Suprapubic skin (tissue), 3 donors: ENCODE measurements at regions not wholly inside any gene's neighbourhood (a gene's known extent, or its start where the extent isn't known, plus 50 kb on each side); places are given as distances from the start of the nearest gene placed in this dataset.

Source experiments
- CTCF ChIP-seq, 2 donors: fragments of 200-600 bp in 1 of 2; fragments of 450-650 bp in 1 of 2; sonication (generic) in 1 of 2; IDR thresholded peaks; one replicate each; pipeline ENCODE4 v1.5.1; 2016 to 2019; ENCODE audit warnings: antibody characterized with exemption in 2 of 2, mild to moderate bottlenecking in 1 of 2, moderate library complexity in 1 of 2
- POLR2AphosphoS5 ChIP-seq, 3 donors: sonication (generic); formaldehyde crosslinking; IDR thresholded peaks; one replicate each; pipeline ENCODE4 v1.6.1; 2017; ENCODE audit warnings: antibody characterized with exemption in 3 of 3

GRCh38 chr4:104905546-104905945 is 241.1 kb upstream of the TET2 start:
- TF ChIP-seq POLR2AphosphoS5 (IDR thresholded peaks at IDR 0.05) (no peak), CTCF (IDR thresholded peaks at IDR 0.05) (no peak)
